OCI-LY3 (cell line): ENCODE measurements at regions not wholly inside any gene's neighbourhood (a gene's known extent, or its start where the extent isn't known, plus 50 kb on each side); places are given as distances from the start of the nearest gene placed in this dataset.
A peak's percentile ranks its signal among the peaks of the same experiment; 100 is the strongest.

ENCODE experiments used
- H2AFZ ChIP-seq: fragments of 200-600, 300-600 bp; shearing (Covaris generic); 2 replicates; pipeline ENCODE4 v1.6.0; 2014; ENCODE audit warnings: antibody characterized with exemption, low read depth, low read length
- H3K27ac ChIP-seq: fragments of 200-600, 300-600 bp; sonication (generic); 2 replicates; pipeline ENCODE4 v1.5.1; 2014; ENCODE audit warnings: mild to moderate bottlenecking, low read length, moderate library complexity, mixed read lengths
- H3K27me3 ChIP-seq: fragments of 200-600, 300-600 bp; sonication (generic); 2 replicates; pipeline ENCODE4 v1.6.1; 2014; ENCODE audit warnings: low read depth, low read length, mixed read lengths
- H3K36me3 ChIP-seq: fragments of 200-600, 300-600 bp; sonication (generic); replicated peaks from 2 replicates; pipeline ENCODE3; 2014; ENCODE audit warnings: low read depth, low read length, mixed read lengths
- H3K4me1 ChIP-seq: fragments of 300-600, 200-600 bp; sonication (generic); 2 replicates; pipeline ENCODE4 v1.6.1; 2014; ENCODE audit warnings: low read length, mixed read lengths
- H3K4me2 ChIP-seq: fragments of 200-600, 300-600 bp; sonication (generic); 2 replicates; pipeline ENCODE4 v1.6.1; 2014; ENCODE audit warnings: low read length, mixed read lengths
- H3K4me3 ChIP-seq: fragments of 300-600, 200-600 bp; sonication (generic); 2 replicates; pipeline ENCODE4 v1.5.1; 2014; ENCODE audit warnings: antibody characterized with exemption, mild to moderate bottlenecking, low read length, moderate library complexity
- H3K79me2 ChIP-seq: fragments of 300-600, 200-600 bp; shearing (Covaris generic); 2 replicates; pipeline ENCODE4 v1.6.1; 2014; ENCODE audit warnings: mild to moderate bottlenecking, low read length, mixed read lengths
- H3K9ac ChIP-seq: fragments of 300-600, 200-600 bp; shearing (Covaris generic); 2 replicates; pipeline ENCODE4 v1.6.0; 2014; ENCODE audit warnings: mild to moderate bottlenecking, low read length, moderate library complexity
- H3K9me3 ChIP-seq: fragments of 200-600, 300-600 bp; shearing (Covaris generic); 2 replicates; pipeline ENCODE4 v1.6.1; 2014; ENCODE audit warnings: low read length, mixed read lengths; ENCODE audit not compliant: insufficient read depth
- H4K20me1 ChIP-seq: fragments of 200-600, 300-600 bp; sonication (generic); 2 replicates; pipeline ENCODE4 v1.6.1; 2016; ENCODE audit warnings: low read length, mixed read lengths; ENCODE audit not compliant: insufficient read depth
- CTCF ChIP-seq: fragments of 200-600, 300-600 bp; sonication (generic); IDR thresholded peaks from 2 replicates; pipeline ENCODE4 v1.5.1; 2014; ENCODE audit warnings: antibody characterized with exemption, low read length, low read depth
- EZH2phosphoT487 ChIP-seq: fragments of 200-600 bp; shearing (Covaris generic); IDR thresholded peaks from 2 replicates; pipeline ENCODE4 v1.6.1; 2018; ENCODE audit warnings: antibody characterized with exemption, mixed run types, low read depth

GRCh38 chr12:63423839-63424238, 244.5 kb downstream of the DPY19L2 start:
- no peaks in the 10 kb centered on the region for H3K9me3 ChIP-seq
- no peaks in the 10 kb centered on the region for H3K27me3 ChIP-seq
- H3K4me2 ChIP-seq: no peak overlapping the region
- no peak overlapping the region for H3K9ac ChIP-seq
- no peak overlapping the region for H2AFZ ChIP-seq
- H3K79me2 ChIP-seq: no peaks in the 10 kb centered on the region
- no peaks in the 10 kb centered on the region for H4K20me1 ChIP-seq
- no peak overlapping the region for H3K27ac ChIP-seq
- no peaks in the 10 kb centered on the region for H3K4me1 ChIP-seq
- no peak overlapping the region for H3K4me3 ChIP-seq
- TF ChIP-seq CTCF (no peak), EZH2phosphoT487 (no peak)
- no peaks in the 10 kb centered on the region for H3K36me3 ChIP-seq

- H3K4me3 ChIP-seq: no peak overlapping the region
- TF ChIP-seq EZH2phosphoT487: no peak
- TF ChIP-seq CTCF: peak; percentile 85
- H3K4me1 ChIP-seq: no peaks in the 10 kb centered on the region
- H3K36me3 ChIP-seq: peaks cover 5% of the 10 kb centered on the region
- H3K27me3 ChIP-seq: no peaks in the 10 kb centered on the region
- H3K27ac ChIP-seq: no peak overlapping the region
- no peaks in the 10 kb centered on the region for H3K79me2 ChIP-seq
- no peaks in the 10 kb centered on the region for H4K20me1 ChIP-seq
- no peak overlapping the region for H2AFZ ChIP-seq
- no peak overlapping the region for H3K9ac ChIP-seq
- no peaks in the 10 kb centered on the region; the same call in 1 of the 2 replicates for H3K9me3 ChIP-seq
- H3K4me2 ChIP-seq: peak overlapping the region; percentile 27; the same call in 1 of the 2 replicates
These were observed 248.1 kb downstream of the DPY19L2 start for GRCh38 chr12:63420206-63420644.

GRCh38 chr12:63419154-63419553, 249.1 kb downstream of the DPY19L2 start:
- Histone ChIP-seq H4K20me1 (no peaks in the 10 kb centered on the region), H3K27ac (no peak overlapping the region), H3K4me1 (no peaks in the 10 kb centered on the region), H3K27me3 (no peaks in the 10 kb centered on the region), H3K4me2 (no peak overlapping the region), H3K9me3 (no peaks in the 10 kb centered on the region; the same call in 1 of the 2 replicates), H3K9ac (no peak overlapping the region), H3K79me2 (no peaks in the 10 kb centered on the region), H3K4me3 (no peak overlapping the region), H3K36me3 (peaks cover 5% of the 10 kb centered on the region), H2AFZ (no peak overlapping the region)
- TF ChIP-seq CTCF (no peak), EZH2phosphoT487 (no peak)

DNA sequence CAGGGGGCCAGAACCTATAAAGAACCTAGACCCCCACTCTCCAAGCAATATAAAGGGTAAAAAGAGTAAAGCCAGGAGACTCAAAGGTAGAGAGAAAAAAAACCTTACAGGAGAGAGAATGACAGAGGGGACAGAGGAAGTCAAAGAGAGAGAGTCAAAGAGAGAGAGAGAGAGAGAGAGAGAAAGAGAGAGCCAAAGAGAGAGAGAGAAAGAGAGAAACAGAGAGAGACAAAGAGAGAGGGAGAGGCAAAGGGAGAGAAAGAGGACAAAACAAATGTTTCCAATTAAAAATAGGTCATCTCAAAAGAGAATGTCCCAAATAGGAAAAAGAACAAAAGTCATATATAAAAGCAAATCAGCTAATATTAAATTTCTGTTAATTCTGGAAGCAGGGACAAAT, 251.5 kb downstream of the DPY19L2 start:
- no peaks in the 10 kb centered on the region for H3K27me3 ChIP-seq
- TF ChIP-seq CTCF: no peak
- no peak overlapping the region for H3K9ac ChIP-seq
- no peaks in the 10 kb centered on the region for H4K20me1 ChIP-seq
- no peak overlapping the region for H3K4me3 ChIP-seq
- no peak overlapping the region for H3K27ac ChIP-seq
- peaks cover 5% of the 10 kb centered on the region for H3K36me3 ChIP-seq
- H3K9me3 ChIP-seq: peaks cover 5% of the 10 kb centered on the region; the same call in 1 of the 2 replicates
- H3K79me2 ChIP-seq: no peaks in the 10 kb centered on the region
- H2AFZ ChIP-seq: no peak overlapping the region
- H3K4me1 ChIP-seq: no peaks in the 10 kb centered on the region
- H3K4me2 ChIP-seq: no peak overlapping the region
